A673 (cell line): ENCODE measurements at regions not wholly inside any gene's neighbourhood (a gene's known extent, or its start where the extent isn't known, plus 50 kb on each side); places are given as distances from the start of the nearest gene placed in this dataset.

Source experiments
- BruUV-seq: library from RNA; stranded (reverse); fragments of 400-500 nt; replicated peaks from 2 replicates; lab custom pipeline; 2021; lab: Mats Ljungman, UMichigan
- CTCF ChIA-PET: fragments of 300-600 bp; sonication (Branson Sonifier 250); formaldehyde crosslinking; loops from one replicate; lab custom pipeline; 2022; ENCODE audit warnings: antibody characterized with exemption; lab: Charles Lee
- POLR2A ChIA-PET: fragments of 300-600 bp; sonication (Branson Sonifier 250); formaldehyde crosslinking; loops from one replicate; lab custom pipeline; 2022; ENCODE audit warnings: antibody characterized with exemption; ENCODE audit not compliant: low non-redundant PET; lab: Charles Lee
- DNase-seq: peaks from one replicate; pipeline ENCODE4 v3.0.0-alpha.2; 2015; ENCODE audit warnings: low spot score
- H3K27ac ChIP-seq: fragments of 200-600 bp; sonication (generic); 2 replicates; pipeline ENCODE4 v1.5.1; 2016; ENCODE audit warnings: mixed run types, low read depth, mild to moderate bottlenecking, mixed read lengths, antibody characterized with exemption, low read length; ENCODE audit not compliant: poor library complexity, severe bottlenecking
- H3K27me3 ChIP-seq: fragments of 200-600 bp; sonication (generic); replicated peaks from 2 replicates; pipeline ENCODE4 v1.6.1; 2017; ENCODE audit warnings: mixed run types, low read depth, mild to moderate bottlenecking, mixed read lengths, antibody characterized with exemption, low read length; ENCODE audit not compliant: insufficient read depth, poor library complexity
- H3K36me3 ChIP-seq: fragments of 200-600 bp; sonication (generic); 2 replicates; pipeline ENCODE4 v1.6.1; 2016; ENCODE audit warnings: mixed run types, mild to moderate bottlenecking, mixed read lengths, antibody characterized with exemption, low read length; ENCODE audit not compliant: insufficient read depth, poor library complexity, severe bottlenecking
- H3K4me1 ChIP-seq: fragments of 200-600 bp; sonication (generic); 2 replicates; pipeline ENCODE4 v1.6.1; 2017; ENCODE audit warnings: mixed run types, mild to moderate bottlenecking, mixed read lengths, antibody characterized with exemption, low read length; ENCODE audit not compliant: insufficient read depth, poor library complexity, severe bottlenecking
- H3K4me3 ChIP-seq: fragments of 200-600 bp; sonication (generic); 2 replicates; pipeline ENCODE4 v1.5.1; 2016; ENCODE audit warnings: low read depth, mixed run types, mild to moderate bottlenecking, mixed read lengths, low read length; ENCODE audit not compliant: poor library complexity, severe bottlenecking
- H3K9me3 ChIP-seq: fragments of 200-600 bp; sonication (generic); 2 replicates; pipeline ENCODE4 v1.6.1; 2016; ENCODE audit warnings: mixed run types, low read depth, mild to moderate bottlenecking, mixed read lengths, antibody characterized with exemption, low read length; ENCODE audit not compliant: poor library complexity, severe bottlenecking
- EZH2 ChIP-seq: fragments of 200-600 bp; sonication (generic); IDR thresholded peaks from 2 replicates; pipeline ENCODE4 v1.6.1; 2017; ENCODE audit warnings: borderline replicate concordance, low read depth, mild to moderate bottlenecking, mixed read lengths, antibody characterized with exemption, low read length; ENCODE audit not compliant: poor library complexity, severe bottlenecking
- intact Hi-C: fragments of 100-400 bp; cut with micrococcal nuclease; formaldehyde crosslinking; loops from one replicate; pipeline ENCODE4 v1.10.0; 2022; ENCODE audit not compliant: unreplicated experiment
- TF ChIP-seq, protein P1 (sequence below): fragments of 300-800, 200-600 bp; sonication (generic); conservative IDR thresholded peaks from 2 replicates; pipeline ENCODE4 v1.5.1; 2017; ENCODE audit warnings: low read depth, mild to moderate bottlenecking, antibody characterized with exemption, low read length, moderate library complexity, mixed read lengths

DNA sequence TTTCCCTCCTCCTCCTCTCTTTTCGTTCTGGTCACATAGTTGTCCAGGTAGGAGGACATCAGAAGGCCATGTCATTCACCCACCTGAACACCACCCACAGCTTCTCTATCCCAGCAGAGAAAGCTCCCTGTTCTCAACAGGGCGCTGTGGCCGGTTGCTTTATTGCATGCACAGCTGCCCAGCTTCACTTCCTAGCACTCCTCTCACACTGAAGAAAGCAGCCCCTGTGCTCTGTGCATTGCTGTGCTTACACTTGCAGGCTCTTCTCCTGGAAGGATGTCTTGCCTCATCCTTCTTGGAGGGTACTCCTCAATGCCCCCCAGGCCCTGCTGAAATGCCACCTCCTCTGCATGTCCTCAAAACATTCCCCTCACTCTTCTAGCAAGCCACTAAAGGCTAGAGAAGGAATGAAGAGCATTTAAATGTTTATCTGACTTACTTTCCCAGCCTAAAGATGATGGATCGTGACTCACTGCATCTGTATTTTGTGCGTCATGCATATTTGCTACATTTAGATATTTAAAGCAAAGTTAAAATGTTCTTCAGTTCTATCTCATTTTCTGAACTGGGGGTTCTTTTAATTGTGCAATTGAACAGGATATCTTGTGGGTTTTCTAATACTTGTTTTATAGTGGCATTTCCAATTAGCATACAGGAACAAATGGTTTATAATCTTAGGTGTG lies 186.4 kb upstream of the PUDP start:
- no peaks in the 10 kb centered on the region for H3K36me3 ChIP-seq
- CTCF ChIA-PET = no interaction called here
- intact Hi-C loops = no loop called here
- peaks cover 3% of the 10 kb centered on the region for H3K9me3 ChIP-seq
- no peak for DNase-seq
- H3K4me1 ChIP-seq = no peaks in the 10 kb centered on the region
- no peak overlapping the region for H3K4me3 ChIP-seq
- POLR2A ChIA-PET = no interaction called here
- no TSS peak for BruUV-seq
- no peaks in the 10 kb centered on the region for H3K27me3 ChIP-seq
- TF ChIP-seq, protein P1, sequence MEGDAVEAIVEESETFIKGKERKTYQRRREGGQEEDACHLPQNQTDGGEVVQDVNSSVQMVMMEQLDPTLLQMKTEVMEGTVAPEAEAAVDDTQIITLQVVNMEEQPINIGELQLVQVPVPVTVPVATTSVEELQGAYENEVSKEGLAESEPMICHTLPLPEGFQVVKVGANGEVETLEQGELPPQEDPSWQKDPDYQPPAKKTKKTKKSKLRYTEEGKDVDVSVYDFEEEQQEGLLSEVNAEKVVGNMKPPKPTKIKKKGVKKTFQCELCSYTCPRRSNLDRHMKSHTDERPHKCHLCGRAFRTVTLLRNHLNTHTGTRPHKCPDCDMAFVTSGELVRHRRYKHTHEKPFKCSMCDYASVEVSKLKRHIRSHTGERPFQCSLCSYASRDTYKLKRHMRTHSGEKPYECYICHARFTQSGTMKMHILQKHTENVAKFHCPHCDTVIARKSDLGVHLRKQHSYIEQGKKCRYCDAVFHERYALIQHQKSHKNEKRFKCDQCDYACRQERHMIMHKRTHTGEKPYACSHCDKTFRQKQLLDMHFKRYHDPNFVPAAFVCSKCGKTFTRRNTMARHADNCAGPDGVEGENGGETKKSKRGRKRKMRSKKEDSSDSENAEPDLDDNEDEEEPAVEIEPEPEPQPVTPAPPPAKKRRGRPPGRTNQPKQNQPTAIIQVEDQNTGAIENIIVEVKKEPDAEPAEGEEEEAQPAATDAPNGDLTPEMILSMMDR = no peak
- no peak for TF ChIP-seq EZH2
- no peak overlapping the region for H3K27ac ChIP-seq

DNA sequence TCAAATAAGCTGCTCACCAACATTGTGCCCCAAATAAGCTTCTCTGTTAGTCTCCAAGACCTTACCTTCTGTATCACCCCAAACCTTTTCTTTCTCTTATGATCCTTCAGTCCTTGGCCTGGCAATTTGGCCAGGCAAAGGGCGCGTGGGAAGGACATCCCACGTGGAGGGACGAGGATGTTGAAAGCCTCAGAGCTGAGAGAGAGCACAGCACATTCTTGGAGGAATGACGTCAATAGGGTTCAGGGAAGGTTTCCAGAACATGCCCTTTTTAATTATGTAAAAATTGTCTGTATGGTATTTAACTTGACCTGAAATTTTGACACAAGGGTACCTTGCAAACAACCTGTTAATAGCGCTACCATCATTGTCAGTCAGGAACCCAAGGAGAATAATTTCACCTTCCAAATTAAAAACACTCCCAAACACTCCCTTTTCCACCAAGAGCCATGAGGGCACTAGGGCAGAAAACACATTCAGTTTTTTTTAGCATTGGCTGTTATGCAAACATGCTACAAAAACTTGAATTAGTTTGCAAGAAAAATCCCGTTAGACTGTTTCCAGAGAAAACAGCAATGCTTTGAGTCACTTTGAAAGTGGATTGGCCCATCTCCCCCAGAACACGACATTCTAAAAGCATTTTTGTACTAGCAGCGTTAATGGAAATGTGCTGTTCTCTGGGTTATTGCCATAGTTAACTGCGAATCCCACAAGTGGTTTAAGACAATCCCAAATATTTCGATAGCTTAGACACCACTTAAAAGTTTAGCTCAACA lies 183.2 kb upstream of the PUDP start:
- CTCF ChIA-PET = no interaction called here
- intact Hi-C loops = no loop called here
- Histone ChIP-seq H3K9me3 (peaks cover 3% of the 10 kb centered on the region), H3K4me3 (no peak overlapping the region), H3K27me3 (no peaks in the 10 kb centered on the region), H3K36me3 (no peaks in the 10 kb centered on the region), H3K27ac (no peak overlapping the region), H3K4me1 (no peaks in the 10 kb centered on the region)
- POLR2A ChIA-PET = no interaction called here
- no peak for DNase-seq
- BruUV-seq = no TSS peak
- no peak for TF ChIP-seq EZH2
- TF ChIP-seq, protein P1 = no peak

DNA sequence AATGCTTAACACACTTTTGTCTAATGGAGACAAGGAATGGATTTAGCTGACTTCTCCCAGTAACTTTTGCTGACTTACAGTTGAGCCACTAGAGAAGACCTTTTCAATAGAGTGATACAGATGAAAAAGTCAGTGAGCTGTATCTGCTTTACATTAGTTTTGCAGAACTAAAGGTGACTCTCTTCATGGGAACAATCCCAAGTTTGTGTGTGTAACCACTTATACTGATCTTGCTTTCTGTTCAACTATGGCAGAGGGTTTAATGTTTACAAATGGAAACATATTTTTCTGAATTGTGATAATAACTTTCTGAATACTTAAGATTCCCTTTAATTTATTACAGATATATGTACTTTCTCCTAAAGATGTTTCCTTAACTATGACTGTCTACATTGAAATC lies 182.6 kb upstream of the PUDP start:
- intact Hi-C loops = no loop called here
- Histone ChIP-seq H3K4me1 (no peaks in the 10 kb centered on the region), H3K27ac (no peak overlapping the region), H3K36me3 (no peaks in the 10 kb centered on the region), H3K27me3 (no peaks in the 10 kb centered on the region), H3K9me3 (peaks cover 3% of the 10 kb centered on the region), H3K4me3 (no peak overlapping the region)
- ChIA-PET CTCF (no interaction called here), POLR2A (no interaction called here)
- DNase-seq = no peak
- no TSS peak for BruUV-seq
- TF ChIP-seq EZH2 = no peak
- TF ChIP-seq, protein P1 = no peak
